Panc1 (cell line): ENCODE measurements at regions not wholly inside any gene's neighbourhood (a gene's known extent, or its start where the extent isn't known, plus 50 kb on each side); places are given as distances from the start of the nearest gene placed in this dataset.

Experiments used
- ATAC-seq: fragments of 200-7000 bp; cut with Tn5 transposase; 2 replicates; pipeline ENCODE4 v1.9.1; 2020; ENCODE audit warnings: mild to moderate bottlenecking, moderate library complexity
- BruUV-seq: library from RNA; stranded (reverse); fragments of 400-500 nt; replicated peaks from 2 replicates; lab custom pipeline; 2021; lab: Mats Ljungman, UMichigan
- CTCF ChIA-PET: fragments of 300-600 bp; sonication (Branson Sonifier 250); formaldehyde crosslinking; loops from one replicate; lab custom pipeline; 2022; ENCODE audit warnings: antibody characterized with exemption; lab: Charles Lee
- POLR2A ChIA-PET: fragments of 300-600 bp; sonication (Branson Sonifier 250); formaldehyde crosslinking; loops from one replicate; lab custom pipeline; 2022; ENCODE audit warnings: antibody characterized with exemption; lab: Charles Lee
- DNase-seq: peaks from one replicate; pipeline ENCODE4 v3.0.0-alpha.2; 2010; ENCODE audit warnings: low read depth, low spot score
- H3K27ac ChIP-seq: 2 replicates; pipeline ENCODE4 v1.5.1; 2011; ENCODE audit warnings: mild to moderate bottlenecking, low read length, inconsistent platforms
- H3K27me3 ChIP-seq: fragments of 200-500 bp; sonication (Bioruptor generic); 2 replicates; pipeline ENCODE4 v1.6.0; 2014; ENCODE audit warnings: low read length, inconsistent platforms; ENCODE audit not compliant: control insufficient read depth, insufficient read depth
- H3K36me3 ChIP-seq: fragments of 200-500 bp; sonication (Bioruptor generic); 2 replicates; pipeline ENCODE4 v1.5.1; 2014; ENCODE audit warnings: inconsistent platforms, mild to moderate bottlenecking, low read length, moderate library complexity; ENCODE audit not compliant: control insufficient read depth, insufficient read depth
- H3K4me1 ChIP-seq: 2 replicates; pipeline ENCODE4 v1.5.1; 2011; ENCODE audit warnings: inconsistent platforms, mild to moderate bottlenecking, low read length, moderate library complexity; ENCODE audit not compliant: control insufficient read depth, insufficient read depth
- H3K4me3 ChIP-seq, 2 experiments: 2 replicates each; pipeline ENCODE4 v1.5.1; 2011 to 2012; ENCODE audit warnings: low read depth in 2 of 2, low read length in 2 of 2, mild to moderate bottlenecking in 2 of 2, inconsistent platforms in 1 of 2, moderate library complexity in 1 of 2
- H3K9me3 ChIP-seq: fragments of 200-500 bp; sonication (Bioruptor generic); 2 replicates; pipeline ENCODE4 v1.5.1; 2014; ENCODE audit warnings: low read depth, mild to moderate bottlenecking, inconsistent platforms, low read length, moderate library complexity; ENCODE audit not compliant: control insufficient read depth, insufficient read depth
- POLR2AphosphoS5 ChIP-seq: IDR thresholded peaks from 2 replicates; pipeline ENCODE4 v1.6.1; 2012; ENCODE audit warnings: mild to moderate bottlenecking, low read depth, low read length, moderate library complexity
- SIN3A ChIP-seq: IDR thresholded peaks from 2 replicates; pipeline ENCODE4 v1.6.1; 2012; ENCODE audit warnings: low read depth, mild to moderate bottlenecking, low read length, moderate library complexity, borderline replicate concordance; ENCODE audit not compliant: insufficient read depth
- TCF7L2 ChIP-seq: IDR thresholded peaks from 2 replicates; pipeline ENCODE4 v1.6.1; 2011; ENCODE audit warnings: mild to moderate bottlenecking, low read depth, low read length, inconsistent platforms
- in situ Hi-C: cut with HindIII; loops from 2 replicates; pipeline ENCODE4 v1.10.0; 2016; ENCODE audit warnings: low sequenced_read_pairs, low pct_unique_long_range_greater_than_20kb
- intact Hi-C: fragments of 100-400 bp; cut with micrococcal nuclease; formaldehyde crosslinking; loops from one replicate; pipeline ENCODE4 v1.10.0; 2022; ENCODE audit not compliant: unreplicated experiment
- TF ChIP-seq, protein P1 (sequence below), 2 experiments: IDR thresholded peaks; 2 replicates each; pipeline ENCODE4 v1.6.1; 2011 to 2012; ENCODE audit warnings: low read depth in 2 of 2, control low read depth in 1 of 2, low read length in 1 of 2, mild to moderate bottlenecking in 1 of 2, moderate library complexity in 1 of 2; ENCODE audit not compliant: insufficient read depth in 1 of 2
- TF ChIP-seq, protein P2 (sequence below): fragments of 450-650 bp; IDR thresholded peaks from 2 replicates; pipeline ENCODE4 v1.5.1; 2017; ENCODE audit warnings: mild to moderate bottlenecking

DNA sequence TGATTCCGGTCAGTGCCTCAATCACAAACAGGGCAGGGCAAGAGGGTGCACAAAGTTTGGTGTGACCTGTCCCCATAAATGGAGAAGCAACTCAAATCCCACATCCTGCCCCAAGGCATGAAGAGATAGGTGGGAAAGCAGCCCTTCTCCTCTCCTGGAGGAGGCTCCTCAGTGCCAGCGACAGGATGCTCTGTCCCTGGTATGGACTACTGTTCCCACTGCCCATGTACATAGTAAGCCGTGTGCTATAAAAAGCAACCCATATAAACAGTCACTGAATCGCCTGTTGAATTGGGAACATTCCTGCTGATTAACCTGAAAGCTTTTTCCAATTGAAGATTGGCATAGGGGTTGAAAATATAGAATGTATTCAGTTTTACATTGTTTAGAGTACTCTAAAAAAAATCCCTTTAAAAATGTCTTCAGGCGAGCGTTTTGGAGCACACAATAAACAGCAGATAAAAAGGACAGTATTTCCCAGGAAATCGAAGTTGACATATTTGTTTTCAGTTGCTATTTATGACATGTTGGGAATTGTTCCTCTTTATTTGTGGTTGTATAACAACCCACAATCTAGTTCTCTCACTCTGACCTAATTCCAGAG is 513.9 kb downstream of the DIRAS2 start:
- no peak for ATAC-seq
- BruUV-seq, result no TSS peak
- in situ Hi-C loops, result no loop called here
- Histone ChIP-seq H3K4me3 (no peak overlapping the region), H3K4me1 (no peaks in the 10 kb centered on the region), H3K9me3 (no peaks in the 10 kb centered on the region), H3K36me3 (no peaks in the 10 kb centered on the region), H3K27ac (no peak overlapping the region), H3K27me3 (no peaks in the 10 kb centered on the region; the same call in 1 of the 2 replicates)
- CTCF ChIA-PET, result no interaction called here
- TF ChIP-seq SIN3A (no peak), TCF7L2 (no peak), POLR2AphosphoS5 (no peak)
- TF ChIP-seq, protein P1, sequence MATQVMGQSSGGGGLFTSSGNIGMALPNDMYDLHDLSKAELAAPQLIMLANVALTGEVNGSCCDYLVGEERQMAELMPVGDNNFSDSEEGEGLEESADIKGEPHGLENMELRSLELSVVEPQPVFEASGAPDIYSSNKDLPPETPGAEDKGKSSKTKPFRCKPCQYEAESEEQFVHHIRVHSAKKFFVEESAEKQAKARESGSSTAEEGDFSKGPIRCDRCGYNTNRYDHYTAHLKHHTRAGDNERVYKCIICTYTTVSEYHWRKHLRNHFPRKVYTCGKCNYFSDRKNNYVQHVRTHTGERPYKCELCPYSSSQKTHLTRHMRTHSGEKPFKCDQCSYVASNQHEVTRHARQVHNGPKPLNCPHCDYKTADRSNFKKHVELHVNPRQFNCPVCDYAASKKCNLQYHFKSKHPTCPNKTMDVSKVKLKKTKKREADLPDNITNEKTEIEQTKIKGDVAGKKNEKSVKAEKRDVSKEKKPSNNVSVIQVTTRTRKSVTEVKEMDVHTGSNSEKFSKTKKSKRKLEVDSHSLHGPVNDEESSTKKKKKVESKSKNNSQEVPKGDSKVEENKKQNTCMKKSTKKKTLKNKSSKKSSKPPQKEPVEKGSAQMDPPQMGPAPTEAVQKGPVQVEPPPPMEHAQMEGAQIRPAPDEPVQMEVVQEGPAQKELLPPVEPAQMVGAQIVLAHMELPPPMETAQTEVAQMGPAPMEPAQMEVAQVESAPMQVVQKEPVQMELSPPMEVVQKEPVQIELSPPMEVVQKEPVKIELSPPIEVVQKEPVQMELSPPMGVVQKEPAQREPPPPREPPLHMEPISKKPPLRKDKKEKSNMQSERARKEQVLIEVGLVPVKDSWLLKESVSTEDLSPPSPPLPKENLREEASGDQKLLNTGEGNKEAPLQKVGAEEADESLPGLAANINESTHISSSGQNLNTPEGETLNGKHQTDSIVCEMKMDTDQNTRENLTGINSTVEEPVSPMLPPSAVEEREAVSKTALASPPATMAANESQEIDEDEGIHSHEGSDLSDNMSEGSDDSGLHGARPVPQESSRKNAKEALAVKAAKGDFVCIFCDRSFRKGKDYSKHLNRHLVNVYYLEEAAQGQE (IDR thresholded peaks at IDR 0.05; ENCODE audit: insufficient read depth in 1 of 2, low read depth in 2 of 2, low read length in 1 of 2), result no peak
- TF ChIP-seq, protein P2, sequence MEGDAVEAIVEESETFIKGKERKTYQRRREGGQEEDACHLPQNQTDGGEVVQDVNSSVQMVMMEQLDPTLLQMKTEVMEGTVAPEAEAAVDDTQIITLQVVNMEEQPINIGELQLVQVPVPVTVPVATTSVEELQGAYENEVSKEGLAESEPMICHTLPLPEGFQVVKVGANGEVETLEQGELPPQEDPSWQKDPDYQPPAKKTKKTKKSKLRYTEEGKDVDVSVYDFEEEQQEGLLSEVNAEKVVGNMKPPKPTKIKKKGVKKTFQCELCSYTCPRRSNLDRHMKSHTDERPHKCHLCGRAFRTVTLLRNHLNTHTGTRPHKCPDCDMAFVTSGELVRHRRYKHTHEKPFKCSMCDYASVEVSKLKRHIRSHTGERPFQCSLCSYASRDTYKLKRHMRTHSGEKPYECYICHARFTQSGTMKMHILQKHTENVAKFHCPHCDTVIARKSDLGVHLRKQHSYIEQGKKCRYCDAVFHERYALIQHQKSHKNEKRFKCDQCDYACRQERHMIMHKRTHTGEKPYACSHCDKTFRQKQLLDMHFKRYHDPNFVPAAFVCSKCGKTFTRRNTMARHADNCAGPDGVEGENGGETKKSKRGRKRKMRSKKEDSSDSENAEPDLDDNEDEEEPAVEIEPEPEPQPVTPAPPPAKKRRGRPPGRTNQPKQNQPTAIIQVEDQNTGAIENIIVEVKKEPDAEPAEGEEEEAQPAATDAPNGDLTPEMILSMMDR, result no peak
- DNase-seq, result no peak
- POLR2A ChIA-PET, result no interaction called here
- intact Hi-C loops, result no loop called here

DNA sequence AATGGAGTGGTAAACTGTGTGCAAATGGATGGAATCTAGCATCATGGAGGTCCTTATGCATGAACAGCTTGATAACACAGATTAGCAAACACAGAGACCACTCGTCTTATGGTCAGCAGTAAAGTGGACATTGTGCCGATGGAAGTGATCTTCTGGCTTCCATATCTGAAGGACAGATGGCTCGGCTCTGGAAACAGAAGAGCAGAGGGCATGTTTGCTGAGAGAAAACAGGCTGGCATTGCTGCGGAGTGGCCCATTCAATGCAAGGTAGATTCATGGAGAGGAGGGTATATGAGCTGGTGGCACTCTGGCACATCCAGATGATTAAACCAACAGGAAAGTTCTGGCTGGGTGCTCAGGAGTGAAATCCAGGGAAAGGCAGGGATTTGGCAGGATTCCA is 513.2 kb downstream of the DIRAS2 start:
- TF ChIP-seq POLR2AphosphoS5 (no peak), SIN3A (no peak), TCF7L2 (no peak)
- TF ChIP-seq, protein P2, result no peak
- TF ChIP-seq, protein P1 (IDR thresholded peaks at IDR 0.05; ENCODE audit: insufficient read depth in 1 of 2, low read depth in 2 of 2, low read length in 1 of 2), result no peak
- no peak for DNase-seq
- Histone ChIP-seq H3K27me3 (no peaks in the 10 kb centered on the region; the same call in 1 of the 2 replicates), H3K36me3 (no peaks in the 10 kb centered on the region), H3K4me1 (no peaks in the 10 kb centered on the region), H3K27ac (no peak overlapping the region), H3K9me3 (no peaks in the 10 kb centered on the region), H3K4me3 (no peak overlapping the region)
- ATAC-seq, result no peak
- POLR2A ChIA-PET, result no interaction called here
- CTCF ChIA-PET, result no interaction called here
- intact Hi-C loops, result no loop called here
- no TSS peak for BruUV-seq
- in situ Hi-C loops, result no loop called here
